ENCODE measurements at regions not wholly inside any gene's neighbourhood (a gene's known extent, or its start where the extent isn't known, plus 50 kb on each side); places are given as distances from the start of the nearest gene placed in this dataset.

DNA sequence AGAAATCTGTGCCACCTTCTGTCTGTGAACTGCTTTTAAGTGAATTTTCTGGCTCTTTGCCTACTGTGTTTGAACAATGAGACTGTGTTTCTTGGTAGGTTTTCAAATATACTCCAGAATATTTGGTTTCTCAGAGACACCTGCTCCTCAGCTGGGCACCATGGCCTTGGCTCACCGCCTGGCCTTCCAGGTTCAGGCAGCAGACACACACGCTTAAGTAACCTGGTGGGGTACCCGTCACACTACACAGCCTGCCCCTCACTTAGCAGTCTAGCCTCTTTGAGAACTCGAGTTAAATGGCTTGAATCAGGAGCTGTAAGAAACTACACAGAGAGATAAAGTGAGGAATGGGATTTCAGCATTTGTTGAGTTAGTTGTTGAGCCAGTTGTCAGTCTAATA, 530.5 kb downstream of the MTRR start:
- TF ChIP-seq, protein P1, sequence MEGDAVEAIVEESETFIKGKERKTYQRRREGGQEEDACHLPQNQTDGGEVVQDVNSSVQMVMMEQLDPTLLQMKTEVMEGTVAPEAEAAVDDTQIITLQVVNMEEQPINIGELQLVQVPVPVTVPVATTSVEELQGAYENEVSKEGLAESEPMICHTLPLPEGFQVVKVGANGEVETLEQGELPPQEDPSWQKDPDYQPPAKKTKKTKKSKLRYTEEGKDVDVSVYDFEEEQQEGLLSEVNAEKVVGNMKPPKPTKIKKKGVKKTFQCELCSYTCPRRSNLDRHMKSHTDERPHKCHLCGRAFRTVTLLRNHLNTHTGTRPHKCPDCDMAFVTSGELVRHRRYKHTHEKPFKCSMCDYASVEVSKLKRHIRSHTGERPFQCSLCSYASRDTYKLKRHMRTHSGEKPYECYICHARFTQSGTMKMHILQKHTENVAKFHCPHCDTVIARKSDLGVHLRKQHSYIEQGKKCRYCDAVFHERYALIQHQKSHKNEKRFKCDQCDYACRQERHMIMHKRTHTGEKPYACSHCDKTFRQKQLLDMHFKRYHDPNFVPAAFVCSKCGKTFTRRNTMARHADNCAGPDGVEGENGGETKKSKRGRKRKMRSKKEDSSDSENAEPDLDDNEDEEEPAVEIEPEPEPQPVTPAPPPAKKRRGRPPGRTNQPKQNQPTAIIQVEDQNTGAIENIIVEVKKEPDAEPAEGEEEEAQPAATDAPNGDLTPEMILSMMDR (conservative IDR thresholded peaks at IDR 0.05), result no peak
- no peak for TF ChIP-seq ZFX (IDR thresholded peaks at IDR 0.05)

Data from C4-2B (cell line).